Large intestine (tissue), 3 donors: ENCODE measurements at regions not wholly inside any gene's neighbourhood (a gene's known extent, or its start where the extent isn't known, plus 50 kb on each side); places are given as distances from the start of the nearest gene placed in this dataset.

ENCODE experiments used
- DNase-seq, 2 donors: peaks; one replicate each; pipeline versions ENCODE4 v3.0.0 to v3.0.0-alpha.2; 2013
- H3K27ac ChIP-seq: one replicate; pipeline ENCODE4 v1.5.1; 2013; ENCODE audit warnings: low read length
- H3K27me3 ChIP-seq: 2 replicates; pipeline ENCODE4 v1.6.1; 2013; ENCODE audit warnings: low read length; ENCODE audit not compliant: control insufficient read depth, insufficient read depth
- H3K36me3 ChIP-seq: 2 replicates; pipeline ENCODE4 v1.6.1; 2013; ENCODE audit warnings: low read length; ENCODE audit not compliant: control insufficient read depth, insufficient read depth
- H3K4me1 ChIP-seq: one replicate; pipeline ENCODE4 v1.6.1; 2013; ENCODE audit warnings: low read length; ENCODE audit not compliant: control insufficient read depth, insufficient read depth
- H3K4me3 ChIP-seq: one replicate; pipeline ENCODE4 v1.5.1; 2013; ENCODE audit warnings: low read length
- H3K9me3 ChIP-seq: one replicate; pipeline ENCODE4 v1.6.1; 2013; ENCODE audit warnings: mild to moderate bottlenecking, low read depth, low read length, moderate library complexity; ENCODE audit not compliant: control insufficient read depth
- WGBS: methylation state at CpG from one replicate; pipeline ENCODE4 v1.1.5; 2013; ENCODE audit warnings: low lambda C conversion rate; ENCODE audit not compliant: insufficient coverage; 5-methylcytosine and 5-hydroxymethylcytosine counted together

- Histone ChIP-seq H3K4me3 (no peak overlapping the region), H3K27ac (no peak overlapping the region), H3K4me1 (no peaks in the 10 kb centered on the region), H3K9me3 (no peaks in the 10 kb centered on the region), H3K27me3 (no peaks in the 10 kb centered on the region), H3K36me3 (no peaks in the 10 kb centered on the region)
- no peak for DNase-seq
- no CpG with 5 or more reads among the region's 1 CpG for WGBS
Observed at GRCh38 chr18:28820353-28820752, 643.4 kb upstream of the CDH2 start.

GRCh38 chr18:28816155-28816554, 639.2 kb upstream of the CDH2 start:
- no peaks in the 10 kb centered on the region for H3K9me3 ChIP-seq
- no peaks in the 10 kb centered on the region for H3K27me3 ChIP-seq
- WGBS: 80% methylated on average over 1 of the region's 2 CpGs
- H3K4me3 ChIP-seq: no peak overlapping the region
- H3K4me1 ChIP-seq: no peaks in the 10 kb centered on the region
- no peak for DNase-seq
- H3K36me3 ChIP-seq: no peaks in the 10 kb centered on the region
- no peak overlapping the region for H3K27ac ChIP-seq

GRCh38 chr18:28814365-28814764, 637.4 kb upstream of the CDH2 start:
- H3K27me3 ChIP-seq: no peaks in the 10 kb centered on the region
- H3K4me3 ChIP-seq: no peak overlapping the region
- H3K9me3 ChIP-seq: no peaks in the 10 kb centered on the region
- no peak for DNase-seq
- no peaks in the 10 kb centered on the region for H3K4me1 ChIP-seq
- no peaks in the 10 kb centered on the region for H3K36me3 ChIP-seq
- H3K27ac ChIP-seq: no peak overlapping the region

- no peak overlapping the region for H3K27ac ChIP-seq
- no peak for DNase-seq
- H3K4me1 ChIP-seq: no peaks in the 10 kb centered on the region
- no peaks in the 10 kb centered on the region for H3K27me3 ChIP-seq
- H3K4me3 ChIP-seq: no peak overlapping the region
- no peaks in the 10 kb centered on the region for H3K36me3 ChIP-seq
- H3K9me3 ChIP-seq: no peaks in the 10 kb centered on the region
Observed at GRCh38 chr18:28808373-28808772, 631.4 kb upstream of the CDH2 start.

- Histone ChIP-seq H3K4me1 (no peaks in the 10 kb centered on the region), H3K9me3 (no peaks in the 10 kb centered on the region), H3K36me3 (no peaks in the 10 kb centered on the region), H3K27me3 (no peaks in the 10 kb centered on the region), H3K4me3 (no peak overlapping the region), H3K27ac (no peak overlapping the region)
- WGBS: 80% methylated on average over 1 of the region's 1 CpG
- no peak for DNase-seq
Observed at GRCh38 chr18:28805491-28805890, 628.6 kb upstream of the CDH2 start.

- DNase-seq: no peak
- Histone ChIP-seq H3K4me1 (no peaks in the 10 kb centered on the region), H3K27ac (no peak overlapping the region), H3K9me3 (no peaks in the 10 kb centered on the region), H3K27me3 (no peaks in the 10 kb centered on the region), H3K36me3 (no peaks in the 10 kb centered on the region), H3K4me3 (no peak overlapping the region)
- WGBS: 20% methylated on average over 1 of the region's 6 CpGs
Observed at GRCh38 chr18:28804512-28805202, 627.7 kb upstream of the CDH2 start.

- Histone ChIP-seq H3K4me1 (no peaks in the 10 kb centered on the region), H3K27ac (no peak overlapping the region), H3K4me3 (no peak overlapping the region), H3K36me3 (no peaks in the 10 kb centered on the region), H3K9me3 (no peaks in the 10 kb centered on the region), H3K27me3 (no peaks in the 10 kb centered on the region)
- 100% methylated on average over 2 of the region's 4 CpGs for WGBS
- DNase-seq: no peak
Observed at GRCh38 chr18:28802546-28802945, 625.6 kb upstream of the CDH2 start.

GRCh38 chr18:28801876-28802275, 624.9 kb upstream of the CDH2 start:
- DNase-seq: no peak
- no peak overlapping the region for H3K4me3 ChIP-seq
- H3K36me3 ChIP-seq: no peaks in the 10 kb centered on the region
- no peaks in the 10 kb centered on the region for H3K9me3 ChIP-seq
- H3K27ac ChIP-seq: no peak overlapping the region
- no peaks in the 10 kb centered on the region for H3K4me1 ChIP-seq
- no peaks in the 10 kb centered on the region for H3K27me3 ChIP-seq
- WGBS: 100% methylated on average over 4 of the region's 5 CpGs

- H3K27ac ChIP-seq: peak overlapping the region; percentile 64
- no peaks in the 10 kb centered on the region for H3K27me3 ChIP-seq
- WGBS: 38% methylated on average over 4 of the region's 5 CpGs
- H3K4me1 ChIP-seq: peaks cover 18% of the 10 kb centered on the region
- H3K9me3 ChIP-seq: no peaks in the 10 kb centered on the region
- H3K36me3 ChIP-seq: no peaks in the 10 kb centered on the region
- DNase-seq: peak in 1 of 2 donors; percentile 21
- H3K4me3 ChIP-seq: no peak overlapping the region
Observed at GRCh38 chr18:28794459-28795245, 617.7 kb upstream of the CDH2 start.

GRCh38 chr18:28793901-28794300, 617.0 kb upstream of the CDH2 start:
- no peak overlapping the region for H3K4me3 ChIP-seq

More at GRCh38 chr18:28793901-28794300, 617.0 kb upstream of the CDH2 start:
- H3K4me1 ChIP-seq: peaks cover 18% of the 10 kb centered on the region
- H3K27ac ChIP-seq: peak overlapping the region; percentile 64
- H3K9me3 ChIP-seq: no peaks in the 10 kb centered on the region
- no peaks in the 10 kb centered on the region for H3K36me3 ChIP-seq
- WGBS: no CpG with 5 or more reads among the region's 1 CpG
- no peaks in the 10 kb centered on the region for H3K27me3 ChIP-seq
- peak; percentile 58 to 75 for DNase-seq
